SK-N-SH (cell line): ENCODE measurements at regions not wholly inside any gene's neighbourhood (a gene's known extent, or its start where the extent isn't known, plus 50 kb on each side); places are given as distances from the start of the nearest gene placed in this dataset.

Source experiments
- CTCF ChIA-PET: fragments of 300-600, 350-600 bp; formaldehyde crosslinking; extraction: SDS; loops from one replicate; lab custom pipeline; 2021; lab: Yijun Ruan, JAX
- POLR2A ChIA-PET: fragments of 350-600 bp; sonication (Branson Sonifier 250); formaldehyde crosslinking; extraction: SDS; loops from one replicate; lab custom pipeline; 2020; ENCODE audit warnings: antibody characterized with exemption, inconsistent platforms; lab: Yijun Ruan, JAX
- DNase-seq: peaks from one replicate; pipeline ENCODE4 v3.0.0; 2012
- H2AFZ ChIP-seq: fragments of 200-600 bp; sonication (generic); 2 replicates; pipeline ENCODE4 v1.8.1; 2016; ENCODE audit warnings: antibody characterized with exemption, mild to moderate bottlenecking, low read depth
- H3F3A ChIP-seq: fragments of 200-600 bp; sonication (generic); replicated peaks from 2 replicates; pipeline ENCODE3; 2016; ENCODE audit warnings: antibody characterized with exemption, mild to moderate bottlenecking; ENCODE audit not compliant: insufficient read depth
- H3K27ac ChIP-seq, 2 experiments: fragments of 200-500 bp in 1 of 2; fragments of 200-600 bp in 1 of 2; sonication (Bioruptor generic) in 1 of 2; sonication (generic), shearing (Covaris generic) in 1 of 2; 2 replicates each; pipeline versions ENCODE4 v1.5.1 to v1.6.1; 2014 to 2016; ENCODE audit warnings: low read depth in 2 of 2, inconsistent platforms in 1 of 2, low read length in 1 of 2, mild to moderate bottlenecking in 1 of 2, mixed read lengths in 1 of 2
- H3K27me3 ChIP-seq: fragments of 200-600 bp; sonication (generic), shearing (Covaris generic); 2 replicates; pipeline ENCODE4 v1.6.1; 2016; ENCODE audit warnings: mixed run types; ENCODE audit not compliant: insufficient read depth
- H3K36me3 ChIP-seq, 2 experiments: fragments of 200-500 bp in 1 of 2; fragments of 200-600 bp in 1 of 2; sonication (Bioruptor generic) in 1 of 2; sonication (generic) in 1 of 2; replicated peaks in 1 of 2; 2 replicates each; pipeline versions ENCODE3 to v1.5.1; 2014 to 2016; ENCODE audit warnings: low read length in 1 of 2, mild to moderate bottlenecking in 1 of 2; ENCODE audit not compliant: insufficient read depth in 2 of 2, control insufficient read depth in 1 of 2
- H3K4me1 ChIP-seq, 2 experiments: fragments of 200-500 bp in 1 of 2; fragments of 200-600 bp in 1 of 2; sonication (Bioruptor generic) in 1 of 2; sonication (generic), shearing (Covaris generic) in 1 of 2; 2 replicates each; pipeline versions ENCODE4 v1.5.1 to v1.6.1; 2014 to 2016; ENCODE audit warnings: low read depth in 1 of 2, low read length in 1 of 2, mixed run types in 1 of 2; ENCODE audit not compliant: insufficient read depth in 2 of 2, control insufficient read depth in 1 of 2
- H3K4me2 ChIP-seq: fragments of 200-600 bp; sonication (generic), shearing (Covaris generic); 2 replicates; pipeline ENCODE4 v1.6.1; 2017; ENCODE audit warnings: mixed run types
- H3K4me3 ChIP-seq, 2 experiments: fragments of 200-500 bp in 1 of 2; fragments of 200-600 bp in 1 of 2; sonication (Bioruptor generic) in 1 of 2; sonication (generic), shearing (Covaris generic) in 1 of 2; 2 replicates each; pipeline versions ENCODE4 v1.5.1 to v1.8.1; 2014 to 2016; ENCODE audit warnings: low read depth in 2 of 2, inconsistent platforms in 1 of 2, low read length in 1 of 2, mild to moderate bottlenecking in 1 of 2, mixed read lengths in 1 of 2, moderate library complexity in 1 of 2
- H3K79me2 ChIP-seq: fragments of 200-600 bp; sonication (generic); 2 replicates; pipeline ENCODE4 v1.8.1; 2017; ENCODE audit warnings: mild to moderate bottlenecking; ENCODE audit not compliant: insufficient read depth
- H3K9ac ChIP-seq: fragments of 200-600 bp; sonication (generic); 2 replicates; pipeline ENCODE4 v1.6.1; 2017; ENCODE audit warnings: mixed run types
- H3K9me2 ChIP-seq: fragments of 200-600 bp; sonication (generic); 2 replicates; pipeline ENCODE4 v1.6.1; 2017; ENCODE audit warnings: mixed run types
- H3K9me3 ChIP-seq: fragments of 200-600 bp; sonication (generic); 2 replicates; pipeline ENCODE4 v1.6.1; 2017; ENCODE audit warnings: mixed run types, mild to moderate bottlenecking, moderate library complexity
- H4K20me1 ChIP-seq: fragments of 200-600 bp; sonication (generic); 2 replicates; pipeline ENCODE4 v1.6.1; 2017; ENCODE audit warnings: mild to moderate bottlenecking, mixed run types; ENCODE audit not compliant: insufficient read depth
- EP300 ChIP-seq, 2 experiments: IDR thresholded peaks; 2 replicates each; pipeline versions ENCODE4 v1.4.0 to v1.6.1; 2012; ENCODE audit warnings: borderline replicate concordance in 1 of 2, low read depth in 1 of 2, low read length in 1 of 2
- FOXJ3 ChIP-seq: sonication (generic); formaldehyde crosslinking; IDR thresholded peaks from 2 replicates; pipeline ENCODE4 v1.5.1; 2020; ENCODE audit warnings: mild to moderate bottlenecking, missing genetic modification reagents
- JUND ChIP-seq: IDR thresholded peaks from 2 replicates; pipeline ENCODE4 v1.4.0; 2012
- NFIC ChIP-seq: IDR thresholded peaks from 2 replicates; pipeline ENCODE4 v1.4.0; 2012; ENCODE audit warnings: borderline replicate concordance
- POLR2AphosphoS5 ChIP-seq: IDR thresholded peaks from 2 replicates; pipeline ENCODE4 v1.6.1; 2012; ENCODE audit warnings: low read depth, low read length
- RAD21 ChIP-seq: IDR thresholded peaks from 2 replicates; pipeline ENCODE4 v1.6.1; 2012; ENCODE audit warnings: mild to moderate bottlenecking, low read length
- RFX5 ChIP-seq: IDR thresholded peaks from 2 replicates; pipeline ENCODE4 v1.6.1; 2012; ENCODE audit warnings: mild to moderate bottlenecking, improper control_type of control experiment, low read length
- RXRA ChIP-seq: IDR thresholded peaks from 2 replicates; pipeline ENCODE4 v1.4.0; 2012; ENCODE audit warnings: low read depth, mild to moderate bottlenecking, borderline replicate concordance
- SMC3 ChIP-seq: IDR thresholded peaks from 2 replicates; pipeline ENCODE4 v1.6.1; 2012; ENCODE audit warnings: low read depth, low read length, improper control_type of control experiment
- whole genome bisulfite sequencing: methylation state at CpG from one replicate; pipeline ENCODE4 v1.1.6; 2017; ENCODE audit warnings: low lambda C conversion rate; 5-methylcytosine and 5-hydroxymethylcytosine counted together
- TF ChIP-seq, protein P1 (sequence below): fragments of 200-600 bp; sonication (generic); IDR thresholded peaks from 2 replicates; pipeline ENCODE4 v1.6.1; 2017; ENCODE audit warnings: antibody characterized with exemption, mild to moderate bottlenecking, moderate library complexity

DNA sequence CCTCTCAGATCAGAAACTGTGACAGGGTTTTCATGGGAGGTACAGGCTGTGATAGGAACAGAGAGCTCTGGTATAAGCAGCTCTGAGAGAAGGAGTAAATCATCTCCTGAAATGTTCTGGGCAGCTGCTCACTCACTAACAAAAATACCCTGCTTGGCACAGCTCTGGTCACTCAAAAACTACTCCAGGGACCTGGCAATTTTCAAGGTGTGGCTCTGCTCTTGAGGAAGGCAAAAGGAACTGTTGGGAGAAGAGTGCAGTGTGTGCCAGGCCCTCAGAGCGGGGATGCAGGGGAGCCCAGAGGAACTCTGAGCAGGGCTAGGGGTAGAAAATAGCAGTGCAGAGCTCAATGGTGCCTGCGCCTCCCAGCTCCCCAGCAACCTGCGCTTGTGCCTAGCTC is 180.5 kb upstream of the ZBED5 start:
- H3K4me3 ChIP-seq = no peak overlapping the region
- peaks cover 0 to 18% of the 10 kb centered on the region in 2 experiments; a peak in 1 of 4 replicates for H3K4me1 ChIP-seq
- peak overlapping the region in 1 of 2 experiments; percentile 39; a peak in 1 of 4 replicates for H3K27ac ChIP-seq
- H3K9ac ChIP-seq = no peak overlapping the region
- WGBS = 85% methylated on average over 3 of the region's 3 CpGs
- H3K79me2 ChIP-seq = no peaks in the 10 kb centered on the region
- no peaks in the 10 kb centered on the region for H3K9me2 ChIP-seq
- no peak for DNase-seq
- no peak overlapping the region for H3K4me2 ChIP-seq
- H4K20me1 ChIP-seq = no peaks in the 10 kb centered on the region
- H3K27me3 ChIP-seq = no peaks in the 10 kb centered on the region; the same call in 1 of the 2 replicates
- no peaks in the 10 kb centered on the region for H3F3A ChIP-seq
- TF ChIP-seq NFIC (no peak), POLR2AphosphoS5 (no peak), SMC3 (no peak), JUND (no peak), EP300 (IDR thresholded peaks at IDR 0.05; ENCODE audit: borderline replicate concordance in 1 of 2, low read depth in 1 of 2, low read length in 1 of 2) (no peak), RXRA (no peak)
- TF ChIP-seq, protein P1, sequence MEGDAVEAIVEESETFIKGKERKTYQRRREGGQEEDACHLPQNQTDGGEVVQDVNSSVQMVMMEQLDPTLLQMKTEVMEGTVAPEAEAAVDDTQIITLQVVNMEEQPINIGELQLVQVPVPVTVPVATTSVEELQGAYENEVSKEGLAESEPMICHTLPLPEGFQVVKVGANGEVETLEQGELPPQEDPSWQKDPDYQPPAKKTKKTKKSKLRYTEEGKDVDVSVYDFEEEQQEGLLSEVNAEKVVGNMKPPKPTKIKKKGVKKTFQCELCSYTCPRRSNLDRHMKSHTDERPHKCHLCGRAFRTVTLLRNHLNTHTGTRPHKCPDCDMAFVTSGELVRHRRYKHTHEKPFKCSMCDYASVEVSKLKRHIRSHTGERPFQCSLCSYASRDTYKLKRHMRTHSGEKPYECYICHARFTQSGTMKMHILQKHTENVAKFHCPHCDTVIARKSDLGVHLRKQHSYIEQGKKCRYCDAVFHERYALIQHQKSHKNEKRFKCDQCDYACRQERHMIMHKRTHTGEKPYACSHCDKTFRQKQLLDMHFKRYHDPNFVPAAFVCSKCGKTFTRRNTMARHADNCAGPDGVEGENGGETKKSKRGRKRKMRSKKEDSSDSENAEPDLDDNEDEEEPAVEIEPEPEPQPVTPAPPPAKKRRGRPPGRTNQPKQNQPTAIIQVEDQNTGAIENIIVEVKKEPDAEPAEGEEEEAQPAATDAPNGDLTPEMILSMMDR = no peak
- TF ChIP-seq, all 33 proteins: peak for 0
- H2AFZ ChIP-seq = no peak overlapping the region
- no peaks in the 10 kb centered on the region for H3K9me3 ChIP-seq
- ChIA-PET POLR2A (no interaction called here), CTCF (interaction anchor here (0.6 to 7.7 kb wide), 17 partner anchors 9 to 761 kb away, joined by 3 to 95 read pairs (median 4); partner anchors contain the start of gene GALNT18)
- no peaks in the 10 kb centered on the region for H3K36me3 ChIP-seq

DNA sequence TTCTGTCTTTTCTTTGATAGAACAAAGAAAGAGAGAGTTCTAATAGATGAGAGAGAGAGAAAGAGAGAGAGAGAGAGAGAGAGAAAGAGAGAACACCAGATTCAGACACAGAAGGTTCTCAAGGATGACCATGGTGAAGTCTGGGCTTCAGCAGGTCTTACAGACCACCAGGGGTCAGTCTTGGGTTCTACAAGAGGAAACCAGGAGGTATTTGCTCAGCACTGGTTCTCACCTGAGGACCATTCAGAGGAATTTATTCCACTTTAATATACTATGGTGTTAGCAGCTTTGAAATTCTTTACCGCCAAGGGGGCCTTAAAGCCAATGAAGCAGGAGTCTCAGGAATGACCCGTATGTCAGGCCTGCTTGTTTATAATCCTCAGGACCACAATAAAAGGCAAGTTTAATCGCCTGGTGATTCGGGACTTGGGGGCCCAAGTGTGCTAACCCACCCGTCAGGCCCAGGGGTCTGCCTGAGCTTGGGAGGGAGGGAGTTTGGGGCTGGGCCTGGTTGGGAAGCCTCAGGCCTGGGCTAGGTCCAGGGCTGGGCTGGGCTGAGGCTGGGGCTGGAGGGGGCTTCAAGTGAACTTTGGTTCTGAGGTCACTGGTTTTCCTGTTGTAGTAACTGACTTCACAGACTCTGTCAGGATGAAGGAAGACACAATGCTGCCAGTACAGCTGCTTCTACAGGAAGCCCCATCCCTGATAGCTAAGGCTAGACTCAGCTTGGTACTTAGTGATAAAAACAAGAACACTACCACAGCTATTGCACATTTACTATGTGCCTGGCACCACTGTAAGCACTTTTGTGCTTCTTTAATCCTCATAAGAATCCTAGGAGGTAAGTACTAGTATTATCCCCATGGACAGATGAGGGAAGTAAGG is 179.2 kb upstream of the ZBED5 start:
- Histone ChIP-seq H3K36me3 (no peaks in the 10 kb centered on the region), H3K27ac (no peak overlapping the region), H3K4me2 (no peak overlapping the region), H3K79me2 (no peaks in the 10 kb centered on the region), H3K4me3 (no peak overlapping the region), H2AFZ (no peak overlapping the region), H3K27me3 (no peaks in the 10 kb centered on the region; the same call in 1 of the 2 replicates), H3K9me3 (no peaks in the 10 kb centered on the region), H3K4me1 (peaks cover 0 to 18% of the 10 kb centered on the region in 2 experiments; a peak in 1 of 4 replicates), H3K9me2 (no peaks in the 10 kb centered on the region), H3F3A (no peaks in the 10 kb centered on the region), H3K9ac (no peak overlapping the region), H4K20me1 (no peaks in the 10 kb centered on the region)
- peak; percentile 55 for DNase-seq
- TF ChIP-seq, protein P1 = peak; percentile 58
- TF ChIP-seq SMC3 (peak; percentile 79), FOXJ3 (CRISPR knock-in tag) (no peak), RFX5 (no peak), RAD21 (peak; percentile 79)
- 81% methylated on average over 3 of the region's 5 CpGs for WGBS
- ChIA-PET CTCF (interaction anchor here (0.6 to 7.7 kb wide), 40 partner anchors 8 to 1007 kb away, joined by 3 to 95 read pairs (median 3); partner anchors contain the start of gene GALNT18), POLR2A (no interaction called here)
